ENCODE measurements at regions not wholly inside any gene's neighbourhood (a gene's known extent, or its start where the extent isn't known, plus 50 kb on each side); places are given as distances from the start of the nearest gene placed in this dataset.

DNA sequence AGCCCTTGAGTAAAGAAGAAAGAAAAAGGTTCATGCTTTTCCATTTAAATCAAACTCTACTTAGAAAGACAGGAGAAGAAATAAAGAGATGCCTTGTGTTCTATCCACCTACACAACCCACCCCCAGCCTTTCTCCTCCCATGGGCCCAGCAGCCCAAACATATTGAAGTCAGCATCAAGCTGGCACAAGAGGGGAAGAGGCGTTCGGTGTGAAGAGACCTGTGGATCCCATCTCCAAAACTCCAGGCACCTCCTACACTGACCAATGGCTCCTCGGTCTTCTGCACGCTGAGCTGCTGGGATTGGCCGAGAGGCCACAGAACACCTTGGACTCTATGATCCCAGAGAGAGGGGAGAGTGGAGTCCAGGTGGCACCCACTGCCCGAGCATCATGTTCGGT, 66.0 kb upstream of the CELF2 start:
- H3K4me3 Mint-ChIP-seq (ENCODE audit: low read depth), result no peak overlapping the region
- H3K27ac Mint-ChIP-seq, result no peak overlapping the region
- H3K9me3 Mint-ChIP-seq (ENCODE audit: low read depth), result no peaks in the 10 kb centered on the region
- TF ChIP-seq, protein P1, sequence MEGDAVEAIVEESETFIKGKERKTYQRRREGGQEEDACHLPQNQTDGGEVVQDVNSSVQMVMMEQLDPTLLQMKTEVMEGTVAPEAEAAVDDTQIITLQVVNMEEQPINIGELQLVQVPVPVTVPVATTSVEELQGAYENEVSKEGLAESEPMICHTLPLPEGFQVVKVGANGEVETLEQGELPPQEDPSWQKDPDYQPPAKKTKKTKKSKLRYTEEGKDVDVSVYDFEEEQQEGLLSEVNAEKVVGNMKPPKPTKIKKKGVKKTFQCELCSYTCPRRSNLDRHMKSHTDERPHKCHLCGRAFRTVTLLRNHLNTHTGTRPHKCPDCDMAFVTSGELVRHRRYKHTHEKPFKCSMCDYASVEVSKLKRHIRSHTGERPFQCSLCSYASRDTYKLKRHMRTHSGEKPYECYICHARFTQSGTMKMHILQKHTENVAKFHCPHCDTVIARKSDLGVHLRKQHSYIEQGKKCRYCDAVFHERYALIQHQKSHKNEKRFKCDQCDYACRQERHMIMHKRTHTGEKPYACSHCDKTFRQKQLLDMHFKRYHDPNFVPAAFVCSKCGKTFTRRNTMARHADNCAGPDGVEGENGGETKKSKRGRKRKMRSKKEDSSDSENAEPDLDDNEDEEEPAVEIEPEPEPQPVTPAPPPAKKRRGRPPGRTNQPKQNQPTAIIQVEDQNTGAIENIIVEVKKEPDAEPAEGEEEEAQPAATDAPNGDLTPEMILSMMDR (IDR thresholded peaks at IDR 0.05; ENCODE audit: unreplicated experiment), result no peak
- H3K4me1 Mint-ChIP-seq (ENCODE audit: low read depth), result no peaks in the 10 kb centered on the region
- DNase-seq (ENCODE audit: low spot score, unreplicated experiment), result no peak
- peaks cover 50% of the 10 kb centered on the region for H3K27me3 Mint-ChIP-seq
- no peaks in the 10 kb centered on the region for H3K36me3 Mint-ChIP-seq (ENCODE audit: insufficient read depth)

DNA sequence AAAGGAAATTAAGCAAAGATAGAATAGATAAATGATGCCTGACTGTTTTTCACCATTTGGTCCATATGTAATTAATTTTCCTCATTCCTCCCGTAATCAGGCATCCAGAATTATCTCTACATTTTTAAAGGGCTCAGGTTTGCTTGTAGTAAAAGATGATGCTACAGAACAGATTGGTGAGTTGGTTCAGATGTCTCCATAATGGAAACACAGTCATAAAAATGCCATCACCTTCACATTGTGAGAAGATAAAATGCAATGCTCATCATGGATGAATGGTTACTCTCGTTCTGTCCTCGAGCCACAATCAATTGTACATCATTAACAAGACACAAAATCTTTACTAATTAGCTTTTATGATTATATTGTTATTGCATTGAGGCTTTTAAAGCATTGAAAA, 64.9 kb upstream of the CELF2 start:
- Mint-ChIP-seq H3K27me3 (peaks cover 51% of the 10 kb centered on the region), H3K27ac (no peak overlapping the region), H3K9me3 (ENCODE audit: low read depth) (no peaks in the 10 kb centered on the region), H3K4me1 (ENCODE audit: low read depth) (no peaks in the 10 kb centered on the region), H3K36me3 (ENCODE audit: insufficient read depth) (no peaks in the 10 kb centered on the region), H3K4me3 (ENCODE audit: low read depth) (no peak overlapping the region)
- DNase-seq (ENCODE audit: low spot score, unreplicated experiment), result no peak
- TF ChIP-seq, protein P1 (IDR thresholded peaks at IDR 0.05; ENCODE audit: unreplicated experiment), result no peak

DNA sequence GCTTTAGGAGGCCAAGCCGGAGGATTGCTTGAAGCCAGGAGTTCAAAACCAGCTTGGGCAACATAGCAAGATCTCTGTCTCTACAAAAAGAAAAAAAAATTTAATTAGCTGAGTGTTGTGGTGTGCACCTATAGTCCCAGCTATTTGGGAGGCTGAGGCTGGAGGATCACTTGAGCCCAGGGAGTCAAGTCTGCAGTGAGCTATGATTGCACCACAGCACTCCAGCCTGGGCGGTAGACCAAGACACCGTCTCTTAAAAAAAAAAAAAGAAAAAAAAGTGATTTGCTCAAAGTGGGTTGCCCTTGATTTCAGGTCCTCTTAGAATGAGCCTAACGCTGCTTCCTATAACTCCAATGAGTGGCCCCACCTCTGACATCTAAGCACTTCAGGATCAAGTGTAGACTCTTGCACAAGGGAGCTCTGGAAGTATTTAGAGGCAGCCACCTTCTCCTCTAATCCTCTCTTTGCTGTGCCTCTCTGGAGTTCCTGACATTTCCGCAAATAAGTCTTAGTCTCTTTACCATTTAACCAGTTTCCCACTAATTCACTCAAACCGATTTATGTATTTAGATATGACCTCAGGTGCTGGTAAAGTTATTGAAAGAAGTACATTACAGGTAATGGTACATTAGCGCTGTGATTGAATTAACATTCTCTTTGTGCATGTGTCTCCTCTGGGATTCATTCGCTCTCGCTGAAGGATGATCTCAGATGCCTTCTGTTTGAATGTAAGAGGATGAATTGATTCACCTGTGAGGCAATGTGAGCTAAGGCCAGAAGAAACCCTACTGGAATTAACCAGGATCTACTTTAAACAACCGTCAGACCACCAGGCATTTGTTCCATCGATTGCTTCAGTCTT, 60.8 kb upstream of the CELF2 start:
- no peak for DNase-seq (ENCODE audit: low spot score, unreplicated experiment)
- no peak overlapping the region for H3K4me3 Mint-ChIP-seq (ENCODE audit: low read depth)
- H3K27ac Mint-ChIP-seq, result no peak overlapping the region
- no peaks in the 10 kb centered on the region for H3K9me3 Mint-ChIP-seq (ENCODE audit: low read depth)
- H3K4me1 Mint-ChIP-seq (ENCODE audit: low read depth), result no peaks in the 10 kb centered on the region
- no peaks in the 10 kb centered on the region for H3K36me3 Mint-ChIP-seq (ENCODE audit: insufficient read depth)
- peaks cover 40% of the 10 kb centered on the region for H3K27me3 Mint-ChIP-seq
- TF ChIP-seq, protein P1 (IDR thresholded peaks at IDR 0.05; ENCODE audit: unreplicated experiment), result no peak

DNA sequence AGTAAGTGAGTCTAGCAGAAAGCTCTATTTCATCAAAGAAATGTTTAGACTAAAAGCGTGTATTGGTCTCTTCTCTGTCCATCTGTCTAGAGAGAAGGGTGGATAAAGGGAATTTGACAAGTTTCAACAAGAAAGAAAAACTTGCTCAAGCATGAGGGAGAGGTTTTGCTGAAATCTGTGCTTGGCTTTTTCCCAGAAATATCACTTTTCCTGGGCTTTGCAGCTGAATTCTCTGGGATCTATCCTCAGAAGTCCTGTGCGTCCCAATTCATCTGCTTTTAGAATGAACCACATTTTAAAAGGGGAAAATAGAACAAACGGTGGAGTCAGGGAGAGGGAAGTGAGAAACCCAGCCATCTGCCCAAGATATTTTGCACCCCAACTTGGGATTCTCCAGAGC, 59.6 kb upstream of the CELF2 start:
- no peaks in the 10 kb centered on the region for H3K9me3 Mint-ChIP-seq (ENCODE audit: low read depth)
- no peak overlapping the region for H3K27ac Mint-ChIP-seq
- no peak for DNase-seq (ENCODE audit: low spot score, unreplicated experiment)
- no peaks in the 10 kb centered on the region for H3K36me3 Mint-ChIP-seq (ENCODE audit: insufficient read depth)
- H3K27me3 Mint-ChIP-seq, result peaks cover 33% of the 10 kb centered on the region
- no peak overlapping the region for H3K4me3 Mint-ChIP-seq (ENCODE audit: low read depth)
- H3K4me1 Mint-ChIP-seq (ENCODE audit: low read depth), result no peaks in the 10 kb centered on the region
- TF ChIP-seq, protein P1 (IDR thresholded peaks at IDR 0.05; ENCODE audit: unreplicated experiment), result no peak

DNA sequence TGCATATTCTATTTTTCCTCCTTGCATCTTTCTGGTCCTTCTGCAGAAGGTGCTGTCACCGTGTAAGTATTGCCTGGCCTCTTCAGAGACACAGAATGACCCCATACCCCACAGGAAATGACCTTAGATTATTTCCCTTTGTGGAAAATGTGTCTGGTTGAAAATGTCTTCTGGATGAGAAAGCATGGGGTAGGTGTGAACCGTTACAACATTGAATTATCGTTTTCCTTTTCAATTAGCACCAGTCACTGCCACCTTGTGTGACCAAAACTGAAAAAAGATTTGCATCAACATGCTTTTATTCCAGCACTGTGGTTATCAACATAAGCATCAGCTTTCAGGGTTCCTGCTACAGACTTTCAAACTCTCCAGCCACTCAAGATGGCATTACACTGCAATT, 58.0 kb upstream of the CELF2 start:
- H3K9me3 Mint-ChIP-seq (ENCODE audit: low read depth), result no peaks in the 10 kb centered on the region
- no peak for DNase-seq (ENCODE audit: low spot score, unreplicated experiment)

More for the DNA sequence above, 58.0 kb upstream of the CELF2 start:
- TF ChIP-seq, protein P1 (IDR thresholded peaks at IDR 0.05; ENCODE audit: unreplicated experiment), result no peak
- H3K27ac Mint-ChIP-seq, result no peak overlapping the region
- no peak overlapping the region for H3K4me3 Mint-ChIP-seq (ENCODE audit: low read depth)
- H3K36me3 Mint-ChIP-seq (ENCODE audit: insufficient read depth), result no peaks in the 10 kb centered on the region
- peaks cover 30% of the 10 kb centered on the region for H3K27me3 Mint-ChIP-seq
- no peaks in the 10 kb centered on the region for H3K4me1 Mint-ChIP-seq (ENCODE audit: low read depth)

Measured in progenitor cell of endocrine pancreas (in vitro differentiated cells).